ENCODE measurements at regions not wholly inside any gene's neighbourhood (a gene's known extent, or its start where the extent isn't known, plus 50 kb on each side); places are given as distances from the start of the nearest gene placed in this dataset.
"Not testable (repeated sequence)": the region's sequence is repeated elsewhere in the genome, so short reads cannot be mapped to it uniquely, and the experiment has no call there.

GRCh38 chr17:43312011-43312410 lies 78.2 kb upstream of the RNU2-1 start:
- Mint-ChIP-seq H3K9me3 (no peaks in the 10 kb centered on the region), H3K4me3 (no peak overlapping the region), H3K27ac (no peak overlapping the region), H3K27me3 (peaks cover 5% of the 10 kb centered on the region), H3K4me1 (ENCODE audit: unreplicated experiment) (peaks cover 4% of the 10 kb centered on the region), H3K36me3 (no peaks in the 10 kb centered on the region)
- TF ChIP-seq CTCF (conservative IDR thresholded peaks at IDR 0.05) = no peak
- no peak for DNase-seq (ENCODE audit: extremely low spot score, unreplicated experiment)

- Mint-ChIP-seq H3K36me3 (no peaks in the 10 kb centered on the region), H3K4me1 (ENCODE audit: unreplicated experiment) (no peaks in the 10 kb centered on the region), H3K9me3 (no peaks in the 10 kb centered on the region), H3K4me3 (no peak overlapping the region), H3K27ac (no peak overlapping the region), H3K27me3 (peaks cover 5% of the 10 kb centered on the region)
- no peak for TF ChIP-seq CTCF (conservative IDR thresholded peaks at IDR 0.05)
- peak; percentile 29 for DNase-seq (ENCODE audit: extremely low spot score, unreplicated experiment)
These were observed 75.9 kb upstream of the RNU2-1 start for GRCh38 chr17:43309505-43310332.

GRCh38 chr17:43308999-43309398 lies 75.2 kb upstream of the RNU2-1 start:
- Mint-ChIP-seq H3K9me3 (no peaks in the 10 kb centered on the region), H3K36me3 (no peaks in the 10 kb centered on the region), H3K27ac (no peak overlapping the region), H3K4me3 (no peak overlapping the region), H3K4me1 (ENCODE audit: unreplicated experiment) (no peaks in the 10 kb centered on the region), H3K27me3 (peaks cover 5% of the 10 kb centered on the region)
- TF ChIP-seq CTCF (conservative IDR thresholded peaks at IDR 0.05) = no peak
- no peak for DNase-seq (ENCODE audit: extremely low spot score, unreplicated experiment)

GRCh38 chr17:43304792-43305191 lies 71.0 kb upstream of the RNU2-1 start:
- H3K9me3 Mint-ChIP-seq; H3K4me3 Mint-ChIP-seq; H3K36me3 Mint-ChIP-seq; H3K27me3 Mint-ChIP-seq; H3K27ac Mint-ChIP-seq; DNase-seq (ENCODE audit: extremely low spot score, unreplicated experiment); H3K4me1 Mint-ChIP-seq (ENCODE audit: unreplicated experiment): not testable (repeated sequence)

GRCh38 chr17:43303049-43303448 lies 69.3 kb upstream of the RNU2-1 start:
- H3K36me3 Mint-ChIP-seq; DNase-seq (ENCODE audit: extremely low spot score, unreplicated experiment); H3K4me3 Mint-ChIP-seq; H3K27ac Mint-ChIP-seq; H3K4me1 Mint-ChIP-seq (ENCODE audit: unreplicated experiment); H3K9me3 Mint-ChIP-seq; H3K27me3 Mint-ChIP-seq: not testable (repeated sequence)

GRCh38 chr17:43299300-43300076 lies 65.7 kb upstream of the RNU2-1 start:
- DNase-seq (ENCODE audit: extremely low spot score, unreplicated experiment); H3K4me1 Mint-ChIP-seq (ENCODE audit: unreplicated experiment); H3K27ac Mint-ChIP-seq; H3K4me3 Mint-ChIP-seq; H3K9me3 Mint-ChIP-seq; H3K36me3 Mint-ChIP-seq; H3K27me3 Mint-ChIP-seq: not testable (repeated sequence)

GRCh38 chr17:43289670-43290069 lies 55.9 kb upstream of the RNU2-1 start:
- not testable (repeated sequence) for H3K27me3 Mint-ChIP-seq; H3K9me3 Mint-ChIP-seq; DNase-seq (ENCODE audit: extremely low spot score, unreplicated experiment); H3K4me3 Mint-ChIP-seq; H3K27ac Mint-ChIP-seq; H3K4me1 Mint-ChIP-seq (ENCODE audit: unreplicated experiment); H3K36me3 Mint-ChIP-seq

GRCh38 chr17:43283606-43284005 lies 49.8 kb upstream of the RNU2-1 start:
- not testable (repeated sequence) for H3K4me3 Mint-ChIP-seq; H3K27me3 Mint-ChIP-seq; H3K36me3 Mint-ChIP-seq; H3K27ac Mint-ChIP-seq; H3K4me1 Mint-ChIP-seq (ENCODE audit: unreplicated experiment); DNase-seq (ENCODE audit: extremely low spot score, unreplicated experiment); H3K9me3 Mint-ChIP-seq

All from type B pancreatic cell (in vitro differentiated cells).